ENCODE measurements at regions not wholly inside any gene's neighbourhood (a gene's known extent, or its start where the extent isn't known, plus 50 kb on each side); places are given as distances from the start of the nearest gene placed in this dataset.
"Not testable (repeated sequence)": the region's sequence is repeated elsewhere in the genome, so short reads cannot be mapped to it uniquely, and the experiment has no call there.

- no peak for DNase-seq
These were observed 175.2 kb upstream of the FERMT1 start for GRCh38 chr20:6298049-6298448.

GRCh38 chr20:6295867-6296256 is 173.0 kb upstream of the FERMT1 start:
- DNase-seq, result no peak

GRCh38 chr20:6295127-6295866 is 172.5 kb upstream of the FERMT1 start:
- no peak for DNase-seq

- DNase-seq, result no peak
These were observed 164.6 kb upstream of the FERMT1 start for GRCh38 chr20:6287471-6287870.

- no peak for DNase-seq
These were observed 159.8 kb upstream of the FERMT1 start for GRCh38 chr20:6282642-6283041.

- DNase-seq, result no peak
These were observed 154.9 kb upstream of the FERMT1 start for GRCh38 chr20:6277661-6278240.

GRCh38 chr20:6270404-6270803 is 147.6 kb upstream of the FERMT1 start:
- not testable (repeated sequence) for DNase-seq

GRCh38 chr20:6269168-6269873 is 146.5 kb upstream of the FERMT1 start:
- no peak for DNase-seq

GRCh38 chr20:6265204-6265904 is 142.5 kb upstream of the FERMT1 start:
- DNase-seq, result no peak

- no peak for DNase-seq
These were observed 130.6 kb upstream of the FERMT1 start for GRCh38 chr20:6253396-6253795.

- DNase-seq, result no peak
These were observed 122.6 kb upstream of the FERMT1 start for GRCh38 chr20:6245436-6245835.

- no peak for DNase-seq
These were observed 118.8 kb upstream of the FERMT1 start for GRCh38 chr20:6241591-6241990.

GRCh38 chr20:6240059-6240458 is 117.2 kb upstream of the FERMT1 start:
- DNase-seq, result no peak

- DNase-seq, result no peak
These were observed 115.6 kb upstream of the FERMT1 start for GRCh38 chr20:6238421-6238820.

- no peak for DNase-seq
These were observed 112.7 kb upstream of the FERMT1 start for GRCh38 chr20:6235510-6235909.

GRCh38 chr20:6232436-6232835 is 109.6 kb upstream of the FERMT1 start:
- no peak for DNase-seq

GRCh38 chr20:6231556-6231955 is 108.7 kb upstream of the FERMT1 start:
- no peak for DNase-seq

GRCh38 chr20:6228302-6228843 is 105.5 kb upstream of the FERMT1 start:
- DNase-seq, result no peak

GRCh38 chr20:6213311-6213710 is 90.5 kb upstream of the FERMT1 start:
- no peak for DNase-seq

GRCh38 chr20:6212903-6213302 is 90.1 kb upstream of the FERMT1 start:
- no peak for DNase-seq

GRCh38 chr20:6209093-6209492 is 86.3 kb upstream of the FERMT1 start:
- no peak for DNase-seq

- DNase-seq, result no peak
These were observed 77.3 kb upstream of the FERMT1 start for GRCh38 chr20:6200092-6200491.

- DNase-seq, result no peak
These were observed 62.4 kb upstream of the FERMT1 start for GRCh38 chr20:6185268-6185667.

All from SIG-M5 (cell line).